ENCODE measurements at regions not wholly inside any gene's neighbourhood (a gene's known extent, or its start where the extent isn't known, plus 50 kb on each side); places are given as distances from the start of the nearest gene placed in this dataset.

DNA sequence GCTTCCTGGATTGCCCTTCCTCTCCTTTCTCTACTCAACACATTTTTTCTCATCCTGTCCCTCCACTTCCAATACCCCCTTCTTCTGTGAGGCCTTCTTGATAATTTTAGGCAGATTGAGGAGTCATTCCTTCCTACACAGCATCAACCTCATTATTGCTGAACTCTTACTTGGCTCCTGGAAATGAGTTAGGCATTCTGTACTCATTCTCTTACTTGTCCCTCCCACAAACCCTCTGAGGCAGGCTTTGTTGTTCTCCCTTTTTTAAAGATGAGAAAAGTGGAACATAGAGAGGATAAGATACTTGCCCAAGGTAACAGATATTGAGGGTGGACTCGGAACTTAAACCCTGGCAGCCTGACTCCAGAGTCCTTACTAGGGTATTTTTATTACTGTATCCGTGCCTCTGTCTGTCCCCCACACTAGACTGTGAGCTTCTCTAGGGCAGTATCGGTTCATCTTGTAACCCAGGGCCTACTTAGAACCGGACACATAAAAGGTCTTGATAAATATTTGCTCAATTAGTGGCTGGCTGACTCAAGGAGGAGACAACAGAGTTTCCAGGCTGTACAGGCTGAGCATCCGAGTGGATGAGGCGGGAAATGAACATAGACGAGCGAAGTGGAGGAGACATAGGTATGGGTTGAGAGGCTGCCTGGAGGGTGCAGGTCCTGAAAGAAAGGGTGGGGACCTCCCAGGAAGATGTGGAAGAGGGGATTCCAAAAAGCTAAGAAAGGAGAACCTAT, 148.7 kb upstream of the ATP2B2 start:
- TF ChIP-seq NFIC (IDR thresholded peaks at IDR 0.05) = no peak
- TF ChIP-seq, protein P1, sequence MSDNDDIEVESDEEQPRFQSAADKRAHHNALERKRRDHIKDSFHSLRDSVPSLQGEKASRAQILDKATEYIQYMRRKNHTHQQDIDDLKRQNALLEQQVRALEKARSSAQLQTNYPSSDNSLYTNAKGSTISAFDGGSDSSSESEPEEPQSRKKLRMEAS (IDR thresholded peaks at IDR 0.05) = no peak
